CMK (cell line): ENCODE measurements at regions not wholly inside any gene's neighbourhood (a gene's known extent, or its start where the extent isn't known, plus 50 kb on each side); places are given as distances from the start of the nearest gene placed in this dataset.

ENCODE experiments used
- DNase-seq: peaks from one replicate; pipeline ENCODE4 v3.0.0-alpha.2; 2010; ENCODE audit warnings: low read depth

DNA sequence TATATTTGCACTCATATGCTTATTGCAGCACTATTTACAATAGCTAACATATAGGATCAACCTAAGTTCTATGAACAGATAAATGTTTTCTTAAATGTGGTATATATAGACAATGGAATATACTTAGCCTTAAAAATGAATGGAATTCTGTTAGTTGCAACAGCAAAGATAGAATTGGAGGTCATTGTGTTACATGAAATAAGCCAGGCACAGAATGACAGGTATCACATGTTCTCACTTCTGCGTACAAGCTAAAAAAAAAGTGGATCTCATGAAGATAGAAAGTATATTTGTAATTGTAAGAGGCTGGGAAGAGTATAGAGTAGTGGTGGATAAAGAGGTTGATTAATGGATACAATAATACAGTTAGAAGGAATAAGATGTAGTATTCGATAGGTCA is 255.5 kb upstream of the SETBP1 start:
- no peak for DNase-seq

DNA sequence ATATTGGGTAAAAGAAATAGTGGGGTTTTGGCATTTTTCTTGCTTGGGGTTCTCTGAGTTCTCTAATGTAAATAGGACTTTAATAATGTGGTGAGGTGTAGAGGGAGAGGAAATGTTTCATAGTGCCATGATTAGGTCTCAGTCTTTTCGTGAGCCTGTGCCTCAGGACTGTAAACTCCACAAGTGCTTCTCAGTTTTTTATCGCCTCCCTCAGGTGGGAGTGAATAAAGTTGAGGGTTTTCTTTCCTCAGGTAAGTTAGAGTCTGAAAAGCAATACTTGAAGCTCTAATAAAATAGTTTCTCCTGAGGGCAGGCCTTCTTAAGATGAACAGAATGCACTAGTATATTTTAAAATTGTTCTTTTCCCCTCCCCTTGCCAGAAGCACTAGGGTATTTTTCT is 243.1 kb upstream of the SETBP1 start:
- no peak for DNase-seq

- DNase-seq, result no peak
Observed at GRCh38 chr18:44450226-44450625, 230.5 kb upstream of the SETBP1 start.

DNA sequence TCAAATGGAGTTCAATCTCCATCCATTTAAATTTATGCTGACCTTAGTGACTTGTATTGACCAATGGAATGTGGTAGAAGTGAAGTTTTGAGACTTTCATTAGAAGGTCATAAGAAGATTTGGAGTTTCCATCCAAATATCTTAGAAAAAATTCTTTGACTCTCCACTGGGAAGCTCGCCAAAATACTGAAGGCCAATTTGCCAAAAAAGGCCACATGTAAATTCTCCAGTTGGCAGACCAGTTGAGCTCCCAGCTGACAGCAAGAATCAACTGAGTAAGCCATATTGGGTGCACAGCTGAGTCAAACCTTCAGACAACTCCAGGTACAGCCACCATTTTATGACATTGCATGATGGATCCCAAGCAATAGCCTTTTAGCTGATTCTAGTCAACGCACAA is 228.3 kb upstream of the SETBP1 start:
- DNase-seq, result no peak

- no peak for DNase-seq
Observed at GRCh38 chr18:44453505-44453904, 227.2 kb upstream of the SETBP1 start.

- no peak for DNase-seq
Observed at GRCh38 chr18:44458777-44459176, 221.9 kb upstream of the SETBP1 start.

DNA sequence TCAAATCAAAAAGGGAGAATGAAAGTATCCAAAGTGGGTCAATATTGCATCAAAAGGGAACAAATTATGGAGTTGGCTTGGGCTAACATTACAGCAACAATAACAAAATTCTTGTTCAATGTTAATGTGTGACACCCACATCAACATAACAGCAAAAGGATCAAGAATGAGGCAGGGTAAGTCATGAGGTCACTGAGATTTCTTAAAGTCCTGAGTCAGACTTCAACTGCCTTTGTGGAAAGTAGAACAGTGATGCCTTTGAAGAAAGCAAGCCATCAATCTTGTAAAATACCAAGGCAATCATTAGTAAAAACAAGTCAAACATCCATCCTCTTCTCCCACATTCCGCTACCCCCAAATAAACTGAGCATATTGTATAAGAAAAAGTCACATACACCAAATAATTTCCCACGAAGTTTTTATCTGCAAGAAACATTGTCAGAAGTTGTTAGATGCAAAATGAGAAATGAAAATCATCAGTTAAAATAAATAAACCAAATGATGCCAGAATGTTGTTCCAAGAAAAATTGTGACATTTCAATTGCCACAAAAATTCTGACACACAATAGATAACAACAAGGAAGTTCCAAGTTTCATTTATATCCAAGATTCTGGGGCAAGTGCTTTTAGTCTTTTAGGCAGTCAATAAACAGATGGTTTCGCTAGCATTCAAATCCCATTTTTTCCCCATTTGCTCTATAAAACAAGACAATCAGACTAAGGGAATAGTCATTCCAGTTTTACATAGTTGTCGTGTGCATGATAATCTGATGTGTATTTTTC is 216.1 kb upstream of the SETBP1 start:
- DNase-seq, result no peak

DNA sequence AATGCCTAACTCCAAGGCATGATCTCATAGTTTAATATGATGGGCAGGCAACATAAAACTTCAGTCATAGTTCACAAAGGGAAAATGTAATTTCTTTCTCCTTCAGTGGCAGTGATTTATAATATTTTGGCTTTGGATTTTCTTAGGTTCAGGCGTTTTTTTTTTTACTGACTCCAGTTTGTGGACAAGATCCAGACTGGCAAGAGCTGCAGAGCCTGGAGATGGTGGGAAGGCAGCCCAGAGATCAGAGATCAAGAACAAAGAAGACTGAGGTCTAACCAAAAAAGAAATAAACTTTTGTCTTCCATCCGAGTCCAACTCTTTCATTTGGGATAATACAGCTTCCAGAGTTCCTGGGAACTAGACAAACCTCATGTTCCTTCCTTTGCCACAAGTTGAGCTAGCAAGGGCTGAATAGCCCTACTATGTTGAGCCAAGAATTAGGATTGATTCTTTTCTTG is 215.3 kb upstream of the SETBP1 start:
- DNase-seq, result no peak

GRCh38 chr18:44466997-44467396 is 213.7 kb upstream of the SETBP1 start:
- DNase-seq, result no peak

DNA sequence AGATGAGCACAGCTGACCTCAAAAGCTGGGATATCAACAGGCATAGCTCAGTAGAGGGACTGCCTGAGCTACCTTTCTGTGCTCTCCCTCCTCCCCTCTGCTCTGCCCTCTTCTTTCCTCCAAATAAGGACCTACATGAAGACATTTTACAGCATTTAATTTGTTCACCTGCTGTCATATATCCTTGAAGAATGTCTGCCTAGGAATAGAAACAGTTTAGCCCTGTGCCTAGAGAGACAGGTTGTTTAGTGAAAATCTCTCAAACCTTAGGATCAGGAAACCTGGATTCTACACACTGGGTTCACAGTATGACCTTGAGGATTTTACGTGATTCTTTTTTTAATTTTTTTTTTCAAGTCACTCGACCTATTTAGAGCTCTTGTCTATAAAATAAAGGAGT is 213.0 kb upstream of the SETBP1 start:
- no peak for DNase-seq

GRCh38 chr18:44473394-44474066 is 207.2 kb upstream of the SETBP1 start:
- no peak for DNase-seq

DNA sequence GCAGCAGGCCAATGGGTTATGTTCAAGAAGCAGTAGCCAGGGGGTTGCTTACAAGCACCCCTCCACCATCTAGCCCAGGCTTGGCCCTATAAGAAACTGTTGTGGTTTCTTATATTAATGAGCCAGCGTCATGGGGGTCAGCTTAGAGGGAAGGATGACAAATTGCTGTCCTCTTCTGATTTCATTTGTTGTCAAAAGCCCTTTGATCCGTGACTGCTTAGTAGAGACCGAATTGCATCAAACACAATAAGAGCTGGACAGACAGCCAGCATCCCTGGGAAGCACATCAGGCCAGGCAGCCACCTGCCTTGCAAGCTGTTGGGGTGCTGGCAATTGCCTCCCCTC is 206.6 kb upstream of the SETBP1 start:
- DNase-seq, result no peak

GRCh38 chr18:44474591-44474990 is 206.1 kb upstream of the SETBP1 start:
- no peak for DNase-seq

DNA sequence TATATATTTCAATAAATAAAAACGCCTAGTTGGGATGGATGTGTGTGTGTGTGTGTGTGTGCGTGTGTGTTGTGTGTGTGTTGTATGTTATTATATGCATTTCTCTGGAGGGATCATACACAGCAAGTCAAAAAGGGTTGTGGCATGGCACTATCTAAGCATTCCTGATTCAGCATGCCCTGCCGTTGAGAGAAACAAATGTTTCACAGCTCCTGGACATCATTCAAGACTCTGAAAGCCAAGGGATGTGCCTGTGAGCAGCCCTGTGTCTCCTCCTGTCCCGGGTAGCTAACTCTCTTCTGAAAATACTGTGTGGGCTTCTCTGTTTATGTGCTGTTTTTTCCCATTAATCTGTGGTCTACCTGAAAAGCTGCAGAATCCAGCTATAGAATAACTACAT is 197.9 kb upstream of the SETBP1 start:
- DNase-seq, result no peak

- no peak for DNase-seq
Observed at GRCh38 chr18:44495151-44495550, 185.5 kb upstream of the SETBP1 start.

- DNase-seq, result no peak
Observed at GRCh38 chr18:44497311-44497710, 183.4 kb upstream of the SETBP1 start.

- DNase-seq, result no peak
Observed at GRCh38 chr18:44497757-44498490, 182.8 kb upstream of the SETBP1 start.

GRCh38 chr18:44500808-44501610 is 179.7 kb upstream of the SETBP1 start:
- no peak for DNase-seq

DNA sequence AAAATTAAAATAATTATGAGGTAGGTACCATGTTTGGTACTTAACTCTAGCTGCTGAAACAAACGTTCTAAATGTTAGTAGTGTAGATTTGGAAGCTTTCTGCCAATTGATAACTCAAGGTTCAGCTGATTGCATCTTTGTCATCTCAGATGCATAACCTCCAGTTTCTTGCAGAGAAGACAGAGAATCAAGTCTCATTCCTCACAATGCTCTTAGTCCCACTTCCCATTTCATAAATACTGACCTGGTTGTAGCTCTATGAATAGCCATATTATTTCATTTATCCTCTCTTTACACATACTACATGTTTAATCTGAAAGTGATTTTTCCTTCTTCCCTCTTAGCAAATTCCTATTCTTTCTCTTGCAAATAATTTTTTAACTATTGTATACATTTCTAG is 178.5 kb upstream of the SETBP1 start:
- no peak for DNase-seq

DNA sequence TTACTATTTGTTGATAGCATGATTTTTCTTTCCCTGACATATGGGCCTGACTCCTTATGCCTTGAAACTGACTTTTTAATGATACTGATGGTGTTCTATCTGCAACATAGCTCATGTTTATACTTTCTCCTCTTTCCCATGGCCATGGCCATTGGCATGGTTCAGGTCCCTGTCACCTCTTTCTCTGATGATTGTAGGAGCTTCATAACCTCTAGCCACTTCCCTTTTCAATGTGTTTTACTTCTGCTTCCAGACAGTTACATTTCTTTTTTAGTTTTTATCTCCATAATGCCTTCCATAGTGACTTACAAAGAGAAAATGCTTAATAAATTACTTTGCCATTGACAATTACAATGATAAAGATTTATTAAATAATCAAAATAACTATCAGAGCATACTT is 177.9 kb upstream of the SETBP1 start:
- DNase-seq, result no peak

DNA sequence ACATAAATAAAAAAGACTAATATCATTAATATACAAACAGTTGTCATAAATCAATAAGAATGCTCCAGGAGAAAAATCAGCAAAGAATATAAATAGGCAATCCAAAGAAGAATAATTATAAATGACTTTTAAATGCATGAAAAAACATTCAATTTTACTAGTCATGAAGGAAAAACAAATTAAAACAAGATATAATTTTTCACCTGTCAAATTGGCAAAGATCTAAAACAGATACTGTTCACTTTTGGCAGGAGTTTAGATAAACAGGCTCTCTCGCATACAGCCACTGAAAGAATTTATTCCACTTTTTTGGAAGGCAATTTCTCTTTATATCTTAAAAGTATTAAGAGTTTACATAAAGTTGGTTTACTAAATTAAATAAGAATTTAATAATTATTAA is 176.8 kb upstream of the SETBP1 start:
- DNase-seq, result no peak

DNA sequence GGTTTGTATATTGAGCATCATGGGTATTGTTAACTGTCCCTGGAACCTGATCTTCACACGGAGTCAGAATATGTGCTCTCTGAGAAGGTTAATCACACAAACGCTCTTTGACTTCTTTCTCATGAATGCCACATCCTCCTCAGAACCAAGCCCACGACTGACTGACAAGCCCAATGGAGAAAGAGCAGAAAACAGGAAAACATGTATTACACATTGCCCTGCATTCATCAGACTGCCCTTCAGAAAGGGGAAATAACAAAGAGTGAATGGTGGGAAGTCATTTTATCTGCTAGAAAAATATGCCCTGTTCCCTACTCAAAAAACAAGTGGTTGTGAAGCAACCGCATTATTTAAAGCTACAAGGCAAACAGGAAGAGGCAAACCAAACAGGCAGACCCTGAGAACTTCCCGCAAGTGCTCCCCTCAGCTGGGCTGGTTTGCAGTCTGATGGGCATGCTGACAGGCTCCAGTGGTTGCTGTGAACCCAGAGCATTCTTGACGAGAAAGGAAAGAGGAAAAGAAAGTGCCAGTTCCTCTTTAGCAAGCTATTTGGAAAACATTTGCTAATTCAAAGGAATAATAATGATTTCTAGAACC is 172.9 kb upstream of the SETBP1 start:
- DNase-seq, result peak; percentile 8
